Glutamatergic neuron (in vitro differentiated cells): ENCODE measurements at regions not wholly inside any gene's neighbourhood (a gene's known extent, or its start where the extent isn't known, plus 50 kb on each side); places are given as distances from the start of the nearest gene placed in this dataset.

ENCODE experiments used
- DNase-seq: peaks from one replicate; pipeline ENCODE4 v3.0.0; 2022
- H3K27ac Mint-ChIP-seq: one replicate; pipeline ENCODE4 v1.8.0; 2020; ENCODE audit warnings: mild to moderate bottlenecking, mixed read lengths, inconsistent platforms; ENCODE audit not compliant: unreplicated experiment
- H3K27me3 Mint-ChIP-seq: one replicate; pipeline ENCODE4 v1.8.0; 2020; ENCODE audit warnings: mild to moderate bottlenecking, moderate library complexity, mixed read lengths, inconsistent platforms; ENCODE audit not compliant: unreplicated experiment
- H3K36me3 Mint-ChIP-seq: one replicate; pipeline ENCODE4 v1.8.0; 2020; ENCODE audit warnings: mild to moderate bottlenecking, mixed read lengths, inconsistent platforms; ENCODE audit not compliant: unreplicated experiment
- H3K4me1 Mint-ChIP-seq: one replicate; pipeline ENCODE4 v1.8.0; 2020; ENCODE audit warnings: mild to moderate bottlenecking, low read depth, mixed read lengths, inconsistent platforms; ENCODE audit not compliant: unreplicated experiment
- H3K4me3 Mint-ChIP-seq: one replicate; pipeline ENCODE4 v1.8.0; 2020; ENCODE audit warnings: mild to moderate bottlenecking, mixed read lengths, inconsistent platforms; ENCODE audit not compliant: unreplicated experiment
- H3K9me3 Mint-ChIP-seq: one replicate; pipeline ENCODE4 v1.8.0; 2020; ENCODE audit warnings: mild to moderate bottlenecking, moderate library complexity, mixed read lengths, inconsistent platforms; ENCODE audit not compliant: unreplicated experiment
- CTCF ChIP-seq: fragments of 200-600 bp; sonication (generic); IDR thresholded peaks from one replicate; pipeline ENCODE4 v1.5.0; 2021; ENCODE audit not compliant: partially characterized antibody, unreplicated experiment

- Mint-ChIP-seq H3K4me1 (peaks cover 2% of the 10 kb centered on the region), H3K27me3 (peaks cover 2% of the 10 kb centered on the region), H3K9me3 (peaks cover 3% of the 10 kb centered on the region), H3K27ac (no peak overlapping the region), H3K4me3 (no peak overlapping the region), H3K36me3 (no peaks in the 10 kb centered on the region)
- no peak for TF ChIP-seq CTCF
- DNase-seq: no peak
These were observed 198.0 kb downstream of the HUNK start for GRCh38 chr21:32070676-32071330.

- no peaks in the 10 kb centered on the region for H3K4me1 Mint-ChIP-seq
- H3K36me3 Mint-ChIP-seq: no peaks in the 10 kb centered on the region
- H3K27ac Mint-ChIP-seq: no peak overlapping the region
- H3K4me3 Mint-ChIP-seq: no peak overlapping the region
- TF ChIP-seq CTCF: no peak
- no peak for DNase-seq
- peaks cover 2% of the 10 kb centered on the region for H3K27me3 Mint-ChIP-seq
- H3K9me3 Mint-ChIP-seq: peaks cover 3% of the 10 kb centered on the region
These were observed 197.3 kb downstream of the HUNK start for GRCh38 chr21:32070126-32070525.

- DNase-seq: no peak
- H3K9me3 Mint-ChIP-seq: no peaks in the 10 kb centered on the region
- H3K27ac Mint-ChIP-seq: no peak overlapping the region
- no peaks in the 10 kb centered on the region for H3K4me1 Mint-ChIP-seq
- H3K27me3 Mint-ChIP-seq: no peaks in the 10 kb centered on the region
- H3K36me3 Mint-ChIP-seq: no peaks in the 10 kb centered on the region
- TF ChIP-seq CTCF: no peak
- no peak overlapping the region for H3K4me3 Mint-ChIP-seq
These were observed 192.8 kb downstream of the HUNK start for GRCh38 chr21:32065654-32066053.

GRCh38 chr21:32064281-32064910 lies 191.6 kb downstream of the HUNK start:
- Mint-ChIP-seq H3K27ac (no peak overlapping the region), H3K4me1 (no peaks in the 10 kb centered on the region), H3K4me3 (no peak overlapping the region), H3K9me3 (peaks cover under 1% of the 10 kb centered on the region), H3K36me3 (peaks cover under 1% of the 10 kb centered on the region), H3K27me3 (no peaks in the 10 kb centered on the region)
- no peak for TF ChIP-seq CTCF
- DNase-seq: no peak

GRCh38 chr21:32062591-32063227 lies 189.9 kb downstream of the HUNK start:
- no peak overlapping the region for H3K4me3 Mint-ChIP-seq
- no peaks in the 10 kb centered on the region for H3K4me1 Mint-ChIP-seq
- no peak for TF ChIP-seq CTCF
- peaks cover 5% of the 10 kb centered on the region for H3K9me3 Mint-ChIP-seq
- H3K27ac Mint-ChIP-seq: no peak overlapping the region
- H3K36me3 Mint-ChIP-seq: peaks cover 4% of the 10 kb centered on the region
- DNase-seq: no peak
- no peaks in the 10 kb centered on the region for H3K27me3 Mint-ChIP-seq
